ENCODE measurements at regions not wholly inside any gene's neighbourhood (a gene's known extent, or its start where the extent isn't known, plus 50 kb on each side); places are given as distances from the start of the nearest gene placed in this dataset.

GRCh38 chr5:30030101-30030500 is 1163.4 kb upstream of the CDH6 start:
- no peak overlapping the region for H3K4ac ChIP-seq (ENCODE audit: low read depth, low read length)
- no peak overlapping the region for H2BK20ac ChIP-seq (ENCODE audit: low read depth, low read length, poor library complexity, severe bottlenecking)
- H2AFZ ChIP-seq (ENCODE audit: low read length) = no peak overlapping the region
- no CpG with 5 or more reads among the region's 2 CpGs for WGBS (ENCODE audit: extremely low coverage, insufficient read length, low lambda C conversion rate)
- H3T11ph ChIP-seq (ENCODE audit: low read length) = no peak overlapping the region
- no peak overlapping the region for H4K5ac ChIP-seq (ENCODE audit: insufficient read length, low read depth, low read length)
- no peak overlapping the region for H2BK15ac ChIP-seq (ENCODE audit: low read depth, low read length)
- no peak overlapping the region for H2AK5ac ChIP-seq (ENCODE audit: insufficient read length, low read length)
- H3K14ac ChIP-seq (ENCODE audit: insufficient read depth, low read length) = no peak overlapping the region
- Mint-ChIP-seq H3K27ac (no peak overlapping the region), H3K9me3 (no peaks in the 10 kb centered on the region; a peak in 1 of 5 replicates), H3K4me1 (no peaks in the 10 kb centered on the region), H3K4me3 (no peak overlapping the region), H3K36me3 (ENCODE audit: insufficient read depth in 1 of 3, low read depth in 3 of 3) (no peaks in the 10 kb centered on the region), H3K27me3 (ENCODE audit: low read depth) (no peaks in the 10 kb centered on the region)
- H3K27me3 ChIP-seq (ENCODE audit: insufficient read depth, low read length) = no peaks in the 10 kb centered on the region
- no peaks in the 10 kb centered on the region for H3K23me2 ChIP-seq (ENCODE audit: insufficient read length, low read depth, low read length, poor library complexity, severe bottlenecking)
- H4K91ac ChIP-seq (ENCODE audit: insufficient read length, low read depth, low read length) = no peak overlapping the region
- no peak overlapping the region for H3K56ac ChIP-seq (ENCODE audit: insufficient read length, low read depth, low read length)
- H3K4me1 ChIP-seq (ENCODE audit: insufficient read depth, low read length) = no peaks in the 10 kb centered on the region
- no peak overlapping the region for H2BK12ac ChIP-seq (ENCODE audit: insufficient read length, low read depth, low read length)
- no peaks in the 10 kb centered on the region for H3K79me1 ChIP-seq (ENCODE audit: insufficient read depth, low read depth, low read length, poor library complexity, severe bottlenecking)
- H3K18ac ChIP-seq (ENCODE audit: insufficient read length, low read depth, low read length) = no peak overlapping the region
- no peak overlapping the region for H3K27ac ChIP-seq (ENCODE audit: insufficient read length, low read depth, low read length)
- H4K8ac ChIP-seq (replicated peaks; ENCODE audit: insufficient read length, low read depth, low read length) = no peak overlapping the region
- DNase-seq = no peak
- TF ChIP-seq CTCF (conservative IDR thresholded peaks at IDR 0.05) = no peak
- no peak overlapping the region for H3K9ac ChIP-seq (ENCODE audit: extremely low read depth, insufficient read length, low read length)
- H3K4me2 ChIP-seq (ENCODE audit: insufficient read depth, insufficient read length, low read length) = no peak overlapping the region
- no peak overlapping the region for H2BK120ac ChIP-seq (ENCODE audit: low read depth, low read length, poor library complexity, severe bottlenecking)
- no peaks in the 10 kb centered on the region for H3K79me2 ChIP-seq (ENCODE audit: insufficient read depth, low read length)
- H2BK5ac ChIP-seq (ENCODE audit: insufficient read length, low read length) = no peak overlapping the region
- no peaks in the 10 kb centered on the region for H4K20me1 ChIP-seq (ENCODE audit: control insufficient read depth, insufficient read depth, insufficient read length)
- no peaks in the 10 kb centered on the region for H3K9me3 ChIP-seq (ENCODE audit: control insufficient read depth, low read depth, low read length)
- no peak overlapping the region for H3K23ac ChIP-seq (ENCODE audit: insufficient read length, low read depth, low read length)

All from H9 (cell line).